Esophagus muscularis mucosa (tissue), 4 donors: ENCODE measurements at regions not wholly inside any gene's neighbourhood (a gene's known extent, or its start where the extent isn't known, plus 50 kb on each side); places are given as distances from the start of the nearest gene placed in this dataset.

ENCODE experiments used
- DNase-seq: peaks from one replicate; pipeline ENCODE4 v3.0.0-alpha.2; 2017; ENCODE audit errors: extremely low spot score
- H3K27ac ChIP-seq, 4 donors: fragments of 200-600 bp; sonication (generic); replicated peaks in 1 of 4; 1 replicate in 3 of 4; 2 replicates in 1 of 4; pipeline ENCODE4 v1.5.1; 2016 to 2019; ENCODE audit warnings: mild to moderate bottlenecking in 1 of 4
- H3K27me3 ChIP-seq, 4 donors: fragments of 200-600 bp; sonication (generic); one replicate each; pipeline versions ENCODE4 v1.5.1 to v1.6.0; 2016 to 2019
- H3K36me3 ChIP-seq, 4 donors: fragments of 200-600 bp; sonication (generic); one replicate each; pipeline ENCODE4 v1.5.1; 2016 to 2019
- H3K4me1 ChIP-seq, 4 donors: fragments of 200-600 bp; sonication (generic); one replicate each; pipeline ENCODE4 v1.5.1; 2016 to 2019
- H3K4me3 ChIP-seq, 4 donors: fragments of 200-600 bp; sonication (generic); 1 replicate in 2 of 4; 2 replicates in 2 of 4; pipeline ENCODE4 v1.5.1; 2016 to 2019; ENCODE audit warnings: mild to moderate bottlenecking in 4 of 4, moderate library complexity in 1 of 4
- H3K9me3 ChIP-seq, 4 donors: fragments of 200-600 bp; sonication (generic); 1 replicate in 3 of 4; 2 replicates in 1 of 4; pipeline ENCODE4 v1.5.1; 2016 to 2019
- CTCF ChIP-seq, 3 experiments: fragments of 200-600 bp in 2 of 3; fragments of 450-650 bp in 1 of 3; sonication (generic) in 2 of 3; IDR thresholded peaks; one replicate each; pipeline ENCODE4 v1.5.1; 2017 to 2019; ENCODE audit warnings: antibody characterized with exemption in 3 of 3, mild to moderate bottlenecking in 2 of 3, moderate library complexity in 1 of 3
- EP300 ChIP-seq: sonication (generic); formaldehyde crosslinking; IDR thresholded peaks from one replicate; pipeline ENCODE4 v1.6.1; 2017; ENCODE audit warnings: antibody characterized with exemption
- POLR2A ChIP-seq: fragments of 450-650 bp; IDR thresholded peaks from one replicate; pipeline ENCODE4 v1.6.1; 2017; ENCODE audit warnings: antibody characterized with exemption, moderate library complexity, mild to moderate bottlenecking, low read depth
- POLR2AphosphoS5 ChIP-seq, 2 donors: sonication (generic); formaldehyde crosslinking; IDR thresholded peaks; one replicate each; pipeline ENCODE4 v1.6.1; 2017; ENCODE audit warnings: antibody characterized with exemption in 2 of 2
- WGBS: methylation state at CpG from one replicate; pipeline ENCODE4 v1.1.5; 2018; 5-methylcytosine and 5-hydroxymethylcytosine counted together
- intact Hi-C: fragments of 100-400 bp; cut with DNase I; formaldehyde crosslinking; loops from one replicate; pipeline ENCODE4 v1.15.1; 2023

- peaks cover 0 to 4% (median 0%) of the 10 kb centered on the region in 4 donors for H3K27me3 ChIP-seq
- no peak overlapping the region for H3K27ac ChIP-seq
- 82% methylated on average over 3 of the region's 3 CpGs for WGBS
- intact Hi-C loops = no loop called here
- TF ChIP-seq POLR2AphosphoS5 (IDR thresholded peaks at IDR 0.05) (no peak), CTCF (IDR thresholded peaks at IDR 0.05) (no peak), EP300 (no peak), POLR2A (no peak)
- no peaks in the 10 kb centered on the region for H3K36me3 ChIP-seq
- no peak overlapping the region for H3K4me3 ChIP-seq
- no peaks in the 10 kb centered on the region for H3K9me3 ChIP-seq
- no peaks in the 10 kb centered on the region for H3K4me1 ChIP-seq
- no peak for DNase-seq
These were observed 95.2 kb upstream of the TBX3 start for GRCh38 chr12:114779186-114779585.

GRCh38 chr12:114776731-114777442, 92.9 kb upstream of the TBX3 start:
- Histone ChIP-seq H3K4me1 (no peaks in the 10 kb centered on the region), H3K27me3 (peaks cover 0 to 4% (median 0%) of the 10 kb centered on the region in 4 donors), H3K4me3 (no peak overlapping the region), H3K27ac (no peak overlapping the region), H3K36me3 (no peaks in the 10 kb centered on the region), H3K9me3 (no peaks in the 10 kb centered on the region)
- DNase-seq = no peak
- intact Hi-C loops = no loop called here
- TF ChIP-seq EP300 (no peak), POLR2AphosphoS5 (IDR thresholded peaks at IDR 0.05) (no peak), POLR2A (no peak), CTCF (IDR thresholded peaks at IDR 0.05) (no peak)
- WGBS = 91% methylated on average over 15 of the region's 15 CpGs

- no peak overlapping the region for H3K4me3 ChIP-seq
- TF ChIP-seq POLR2AphosphoS5 (IDR thresholded peaks at IDR 0.05) (no peak), CTCF (IDR thresholded peaks at IDR 0.05) (no peak), POLR2A (no peak), EP300 (no peak)
- no peaks in the 10 kb centered on the region for H3K36me3 ChIP-seq
- WGBS = 95% methylated on average over 5 of the region's 5 CpGs
- no peaks in the 10 kb centered on the region for H3K4me1 ChIP-seq
- intact Hi-C loops = no loop called here
- no peaks in the 10 kb centered on the region for H3K9me3 ChIP-seq
- H3K27ac ChIP-seq = no peak overlapping the region
- DNase-seq = no peak
- H3K27me3 ChIP-seq = peaks cover 0 to 4% (median 0%) of the 10 kb centered on the region in 4 donors
These were observed 90.7 kb upstream of the TBX3 start for GRCh38 chr12:114774699-114775098.

GRCh38 chr12:114774197-114774596, 90.2 kb upstream of the TBX3 start:
- H3K4me3 ChIP-seq = no peak overlapping the region
- TF ChIP-seq EP300 (no peak), POLR2A (no peak), CTCF (IDR thresholded peaks at IDR 0.05) (no peak), POLR2AphosphoS5 (IDR thresholded peaks at IDR 0.05) (no peak)

GRCh38 chr12:114770323-114770722, 86.3 kb upstream of the TBX3 start:
- DNase-seq = no peak
- 76% methylated on average over 3 of the region's 3 CpGs for WGBS
- TF ChIP-seq POLR2AphosphoS5 (IDR thresholded peaks at IDR 0.05) (no peak), CTCF (IDR thresholded peaks at IDR 0.05) (no peak), EP300 (no peak), POLR2A (no peak)
- H3K27ac ChIP-seq = no peak overlapping the region
- H3K4me1 ChIP-seq = no peaks in the 10 kb centered on the region
- intact Hi-C loops = no loop called here
- no peaks in the 10 kb centered on the region for H3K27me3 ChIP-seq
- no peaks in the 10 kb centered on the region for H3K9me3 ChIP-seq
- H3K36me3 ChIP-seq = no peaks in the 10 kb centered on the region
- H3K4me3 ChIP-seq = no peak overlapping the region

More at GRCh38 chr12:114774197-114774596, 90.2 kb upstream of the TBX3 start:
- no peaks in the 10 kb centered on the region for H3K4me1 ChIP-seq
- intact Hi-C loops = no loop called here
- 89% methylated on average over 11 of the region's 11 CpGs for WGBS
- H3K36me3 ChIP-seq = no peaks in the 10 kb centered on the region
- H3K9me3 ChIP-seq = no peaks in the 10 kb centered on the region
- peaks cover 0 to 4% (median 0%) of the 10 kb centered on the region in 4 donors for H3K27me3 ChIP-seq
- H3K27ac ChIP-seq = no peak overlapping the region
- DNase-seq = no peak
